ENCODE measurements at regions not wholly inside any gene's neighbourhood (a gene's known extent, or its start where the extent isn't known, plus 50 kb on each side); places are given as distances from the start of the nearest gene placed in this dataset.
"Not testable (repeated sequence)": the region's sequence is repeated elsewhere in the genome, so short reads cannot be mapped to it uniquely, and the experiment has no call there.

GRCh38 chr17:71500761-71501555 lies 619.9 kb upstream of the SOX9 start:
- ATAC-seq = no peak

GRCh38 chr17:71501711-71502110 lies 619.1 kb upstream of the SOX9 start:
- DNase-seq (ENCODE audit: low spot score) (no peak), ATAC-seq (no peak)
- intact Hi-C loops (cut with DNase I) = no loop called here

More at GRCh38 chr17:71500761-71501555, 619.9 kb upstream of the SOX9 start:
- no peak for DNase-seq (ENCODE audit: low spot score)
- intact Hi-C loops (cut with DNase I) = no loop called here

GRCh38 chr17:71502443-71502842 lies 618.4 kb upstream of the SOX9 start:
- intact Hi-C loops (cut with DNase I) = no loop called here
- DNase-seq (ENCODE audit: low spot score) (no peak), ATAC-seq (no peak)

GRCh38 chr17:71503710-71504465 lies 616.9 kb upstream of the SOX9 start:
- no peak for ATAC-seq
- DNase-seq (ENCODE audit: low spot score) = no peak
- intact Hi-C loops (cut with DNase I) = no loop called here

- ATAC-seq (no peak), DNase-seq (ENCODE audit: low spot score) (no peak)
- intact Hi-C loops (cut with DNase I) = no loop called here
Measured at GRCh38 chr17:71505200-71505599, 615.6 kb upstream of the SOX9 start.

- intact Hi-C loops (cut with DNase I) = no loop called here
- DNase-seq (ENCODE audit: low spot score) (no peak), ATAC-seq (no peak)
Measured at GRCh38 chr17:71505981-71506380, 614.8 kb upstream of the SOX9 start.

- no peak for DNase-seq (ENCODE audit: low spot score)
- no peak for ATAC-seq
- intact Hi-C loops (cut with DNase I) = no loop called here
Measured at GRCh38 chr17:71511266-71511995, 609.4 kb upstream of the SOX9 start.

GRCh38 chr17:71513725-71514124 lies 607.1 kb upstream of the SOX9 start:
- intact Hi-C loops (cut with DNase I); DNase-seq (ENCODE audit: low spot score); ATAC-seq: not testable (repeated sequence)

GRCh38 chr17:71516149-71516548 lies 604.7 kb upstream of the SOX9 start:
- no peak for ATAC-seq
- no peak for DNase-seq (ENCODE audit: low spot score)
- intact Hi-C loops (cut with DNase I) = no loop called here

- DNase-seq (ENCODE audit: low spot score) (no peak), ATAC-seq (no peak)
- intact Hi-C loops (cut with DNase I) = no loop called here
Measured at GRCh38 chr17:71519285-71519684, 601.5 kb upstream of the SOX9 start.

GRCh38 chr17:71521724-71522123 lies 599.1 kb upstream of the SOX9 start:
- intact Hi-C loops (cut with DNase I) = no loop called here
- DNase-seq (ENCODE audit: low spot score) = no peak
- ATAC-seq = no peak

GRCh38 chr17:71522383-71522782 lies 598.4 kb upstream of the SOX9 start:
- no peak for ATAC-seq
- intact Hi-C loops (cut with DNase I) = no loop called here
- no peak for DNase-seq (ENCODE audit: low spot score)

- intact Hi-C loops (cut with DNase I) = no loop called here
- ATAC-seq (no peak), DNase-seq (ENCODE audit: low spot score) (no peak)
Measured at GRCh38 chr17:71527311-71527710, 593.5 kb upstream of the SOX9 start.

- DNase-seq (ENCODE audit: low spot score) = no peak
- no peak for ATAC-seq
- intact Hi-C loops (cut with DNase I) = no loop called here
Measured at GRCh38 chr17:71528210-71528609, 592.6 kb upstream of the SOX9 start.

- intact Hi-C loops (cut with DNase I) = no loop called here
- DNase-seq (ENCODE audit: low spot score) = no peak
- ATAC-seq = no peak
Measured at GRCh38 chr17:71530248-71530647, 590.6 kb upstream of the SOX9 start.

- DNase-seq (ENCODE audit: low spot score) = no peak
- intact Hi-C loops (cut with DNase I) = no loop called here
- ATAC-seq = no peak
Measured at GRCh38 chr17:71535321-71535720, 585.5 kb upstream of the SOX9 start.

- DNase-seq (ENCODE audit: low spot score) = no peak
- ATAC-seq = no peak
- intact Hi-C loops (cut with DNase I) = no loop called here
Measured at GRCh38 chr17:71546419-71546818, 574.4 kb upstream of the SOX9 start.

- DNase-seq (ENCODE audit: low spot score) (no peak), ATAC-seq (no peak)
- intact Hi-C loops (cut with DNase I) = no loop called here
Measured at GRCh38 chr17:71547904-71548303, 572.9 kb upstream of the SOX9 start.

GRCh38 chr17:71548540-71549190 lies 572.2 kb upstream of the SOX9 start:
- ATAC-seq (no peak), DNase-seq (ENCODE audit: low spot score) (no peak)
- intact Hi-C loops (cut with DNase I) = no loop called here

All from sciatic nerve (tissue), 2 donors.